Islet of Langerhans (tissue), 1 donor: ENCODE measurements at regions not wholly inside any gene's neighbourhood (a gene's known extent, or its start where the extent isn't known, plus 50 kb on each side); places are given as distances from the start of the nearest gene placed in this dataset.
A peak's percentile ranks its signal among the peaks of the same experiment; 100 is the strongest.

Experiments
- FAIRE-seq: peaks from one replicate; lab custom pipeline; 2011; peaks lifted over from hg19 to GRCh38; lab: Jason Lieb, UNC

- FAIRE-seq = no peak
Observed at GRCh38 chr3:22476976-22477375, 726.0 kb upstream of the ZNF385D start.

GRCh38 chr3:22485954-22486353 is 717.2 kb upstream of the UBE2E2 start:
- FAIRE-seq = no peak

GRCh38 chr3:22490747-22491146 is 712.4 kb upstream of the UBE2E2 start:
- FAIRE-seq = no peak

- FAIRE-seq = peak; percentile 90
Observed at GRCh38 chr3:22491344-22491743, 711.8 kb upstream of the UBE2E2 start.

- no peak for FAIRE-seq
Observed at GRCh38 chr3:22492342-22492741, 710.8 kb upstream of the UBE2E2 start.

- no peak for FAIRE-seq
Observed at GRCh38 chr3:22495241-22495640, 707.9 kb upstream of the UBE2E2 start.

GRCh38 chr3:22495791-22496190 is 707.3 kb upstream of the UBE2E2 start:
- FAIRE-seq = peak; percentile 79

- FAIRE-seq = no peak
Observed at GRCh38 chr3:22496641-22497040, 706.5 kb upstream of the UBE2E2 start.

- no peak for FAIRE-seq
Observed at GRCh38 chr3:22506871-22507270, 696.3 kb upstream of the UBE2E2 start.

- no peak for FAIRE-seq
Observed at GRCh38 chr3:22507709-22508108, 695.4 kb upstream of the UBE2E2 start.

GRCh38 chr3:22523925-22524324 is 679.2 kb upstream of the UBE2E2 start:
- FAIRE-seq = no peak

GRCh38 chr3:22526266-22526837 is 676.8 kb upstream of the UBE2E2 start:
- no peak for FAIRE-seq

GRCh38 chr3:22536541-22536940 is 666.6 kb upstream of the UBE2E2 start:
- no peak for FAIRE-seq

GRCh38 chr3:22537560-22537959 is 665.6 kb upstream of the UBE2E2 start:
- no peak for FAIRE-seq

GRCh38 chr3:22542311-22542710 is 660.8 kb upstream of the UBE2E2 start:
- FAIRE-seq = no peak

- no peak for FAIRE-seq
Observed at GRCh38 chr3:22555753-22556435, 647.2 kb upstream of the UBE2E2 start.

- FAIRE-seq = no peak
Observed at GRCh38 chr3:22565393-22565792, 637.7 kb upstream of the UBE2E2 start.

- FAIRE-seq = no peak
Observed at GRCh38 chr3:22568285-22568684, 634.8 kb upstream of the UBE2E2 start.

GRCh38 chr3:22569570-22569969 is 633.6 kb upstream of the UBE2E2 start:
- FAIRE-seq = no peak

GRCh38 chr3:22581007-22581406 is 622.1 kb upstream of the UBE2E2 start:
- FAIRE-seq = no peak

- FAIRE-seq = no peak
Observed at GRCh38 chr3:22582266-22582665, 620.9 kb upstream of the UBE2E2 start.

- FAIRE-seq = no peak
Observed at GRCh38 chr3:22585504-22585903, 617.6 kb upstream of the UBE2E2 start.

GRCh38 chr3:22585911-22586310 is 617.2 kb upstream of the UBE2E2 start:
- FAIRE-seq = no peak

- no peak for FAIRE-seq
Observed at GRCh38 chr3:22587446-22587845, 615.7 kb upstream of the UBE2E2 start.
